A673 (cell line): ENCODE measurements at regions not wholly inside any gene's neighbourhood (a gene's known extent, or its start where the extent isn't known, plus 50 kb on each side); places are given as distances from the start of the nearest gene placed in this dataset.

Experiments used
- BruUV-seq: library from RNA; stranded (reverse); fragments of 400-500 nt; replicated peaks from 2 replicates; lab custom pipeline; 2021; lab: Mats Ljungman, UMichigan
- CTCF ChIA-PET: fragments of 300-600 bp; sonication (Branson Sonifier 250); formaldehyde crosslinking; loops from one replicate; lab custom pipeline; 2022; ENCODE audit warnings: antibody characterized with exemption; lab: Charles Lee
- POLR2A ChIA-PET: fragments of 300-600 bp; sonication (Branson Sonifier 250); formaldehyde crosslinking; loops from one replicate; lab custom pipeline; 2022; ENCODE audit warnings: antibody characterized with exemption; ENCODE audit not compliant: low non-redundant PET; lab: Charles Lee
- DNase-seq: peaks from one replicate; pipeline ENCODE4 v3.0.0-alpha.2; 2015; ENCODE audit warnings: low spot score
- H3K27ac ChIP-seq: fragments of 200-600 bp; sonication (generic); 2 replicates; pipeline ENCODE4 v1.5.1; 2016; ENCODE audit warnings: mixed run types, low read depth, mild to moderate bottlenecking, mixed read lengths, antibody characterized with exemption, low read length; ENCODE audit not compliant: poor library complexity, severe bottlenecking
- H3K27me3 ChIP-seq: fragments of 200-600 bp; sonication (generic); replicated peaks from 2 replicates; pipeline ENCODE4 v1.6.1; 2017; ENCODE audit warnings: mixed run types, low read depth, mild to moderate bottlenecking, mixed read lengths, antibody characterized with exemption, low read length; ENCODE audit not compliant: insufficient read depth, poor library complexity
- H3K36me3 ChIP-seq: fragments of 200-600 bp; sonication (generic); 2 replicates; pipeline ENCODE4 v1.6.1; 2016; ENCODE audit warnings: mixed run types, mild to moderate bottlenecking, mixed read lengths, antibody characterized with exemption, low read length; ENCODE audit not compliant: insufficient read depth, poor library complexity, severe bottlenecking
- H3K4me1 ChIP-seq: fragments of 200-600 bp; sonication (generic); 2 replicates; pipeline ENCODE4 v1.6.1; 2017; ENCODE audit warnings: mixed run types, mild to moderate bottlenecking, mixed read lengths, antibody characterized with exemption, low read length; ENCODE audit not compliant: insufficient read depth, poor library complexity, severe bottlenecking
- H3K4me3 ChIP-seq: fragments of 200-600 bp; sonication (generic); 2 replicates; pipeline ENCODE4 v1.5.1; 2016; ENCODE audit warnings: low read depth, mixed run types, mild to moderate bottlenecking, mixed read lengths, low read length; ENCODE audit not compliant: poor library complexity, severe bottlenecking
- H3K9me3 ChIP-seq: fragments of 200-600 bp; sonication (generic); 2 replicates; pipeline ENCODE4 v1.6.1; 2016; ENCODE audit warnings: mixed run types, low read depth, mild to moderate bottlenecking, mixed read lengths, antibody characterized with exemption, low read length; ENCODE audit not compliant: poor library complexity, severe bottlenecking
- CTCF ChIP-seq: fragments of 300-800, 200-600 bp; sonication (generic); conservative IDR thresholded peaks from 2 replicates; pipeline ENCODE4 v1.5.1; 2017; ENCODE audit warnings: low read depth, mild to moderate bottlenecking, antibody characterized with exemption, low read length, moderate library complexity, mixed read lengths
- EZH2 ChIP-seq: fragments of 200-600 bp; sonication (generic); IDR thresholded peaks from 2 replicates; pipeline ENCODE4 v1.6.1; 2017; ENCODE audit warnings: borderline replicate concordance, low read depth, mild to moderate bottlenecking, mixed read lengths, antibody characterized with exemption, low read length; ENCODE audit not compliant: poor library complexity, severe bottlenecking
- intact Hi-C: fragments of 100-400 bp; cut with micrococcal nuclease; formaldehyde crosslinking; loops from one replicate; pipeline ENCODE4 v1.10.0; 2022; ENCODE audit not compliant: unreplicated experiment

GRCh38 chr1:209183195-209183594, 400.3 kb upstream of the CAMK1G start:
- Histone ChIP-seq H3K36me3 (no peaks in the 10 kb centered on the region), H3K27ac (no peak overlapping the region), H3K9me3 (no peaks in the 10 kb centered on the region), H3K4me3 (no peak overlapping the region), H3K4me1 (no peaks in the 10 kb centered on the region), H3K27me3 (no peaks in the 10 kb centered on the region)
- DNase-seq, result no peak
- intact Hi-C loops, result no loop called here
- no TSS peak for BruUV-seq
- POLR2A ChIA-PET, result no interaction called here
- CTCF ChIA-PET, result no interaction called here
- TF ChIP-seq EZH2 (no peak), CTCF (no peak)

GRCh38 chr1:209187589-209187988, 395.9 kb upstream of the CAMK1G start:
- DNase-seq, result no peak
- intact Hi-C loops, result no loop called here
- no TSS peak for BruUV-seq
- H3K4me3 ChIP-seq, result no peak overlapping the region
- ChIA-PET CTCF (interaction anchor here (0.6 kb wide), 1 partner anchor 195 kb away, joined by 5 read pairs; no protein-coding TSS in a partner anchor), POLR2A (no interaction called here)
- H3K36me3 ChIP-seq, result no peaks in the 10 kb centered on the region
- TF ChIP-seq CTCF (no peak), EZH2 (no peak)
- no peaks in the 10 kb centered on the region for H3K27me3 ChIP-seq
- no peak overlapping the region for H3K27ac ChIP-seq
- no peaks in the 10 kb centered on the region for H3K4me1 ChIP-seq
- no peaks in the 10 kb centered on the region for H3K9me3 ChIP-seq

GRCh38 chr1:209190591-209191261, 392.8 kb upstream of the CAMK1G start:
- POLR2A ChIA-PET, result no interaction called here
- Histone ChIP-seq H3K4me1 (no peaks in the 10 kb centered on the region), H3K27ac (no peak overlapping the region), H3K4me3 (no peak overlapping the region), H3K36me3 (no peaks in the 10 kb centered on the region), H3K9me3 (peaks cover 3% of the 10 kb centered on the region), H3K27me3 (no peaks in the 10 kb centered on the region)
- CTCF ChIA-PET, result interaction anchor here (1.1 kb wide), 1 partner anchor 113 kb away, joined by 3 read pairs; no protein-coding TSS in a partner anchor
- intact Hi-C loops, result no loop called here
- peak; percentile 84 for DNase-seq
- TF ChIP-seq CTCF (peak; percentile 95), EZH2 (no peak)
- BruUV-seq, result no TSS peak
